ENCODE measurements at regions not wholly inside any gene's neighbourhood (a gene's known extent, or its start where the extent isn't known, plus 50 kb on each side); places are given as distances from the start of the nearest gene placed in this dataset.

DNA sequence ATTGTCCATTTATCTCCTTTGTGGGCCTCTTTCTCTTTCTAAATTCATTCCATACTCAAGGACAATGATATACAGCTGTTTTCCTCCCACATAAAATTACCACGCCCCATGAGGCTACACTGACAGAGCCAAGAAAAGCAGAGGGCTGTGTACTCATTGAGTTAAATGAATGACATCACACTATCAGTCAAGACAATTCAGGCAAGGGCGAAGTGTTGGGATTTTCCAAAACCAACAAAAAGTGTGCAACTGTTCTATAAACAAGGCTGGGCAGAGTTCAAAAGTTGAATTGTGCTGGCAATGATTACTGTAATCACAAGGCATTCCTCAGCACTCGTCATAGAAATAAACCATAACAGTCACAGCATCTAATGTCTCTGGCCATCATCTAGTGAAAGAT is 799.6 kb upstream of the DIAPH2 start:
- Histone ChIP-seq H3K4me3 (replicated peaks in 1 of 3; ENCODE audit: insufficient read depth in 1 of 3, low read depth in 2 of 3, low read length in 3 of 3) (no peak overlapping the region), H3K9ac (ENCODE audit: insufficient read depth, low read depth, low read length) (no peak overlapping the region), H3K27me3 (ENCODE audit: control insufficient read depth in 1 of 2, insufficient read depth in 2 of 2, low read length in 2 of 2) (no peaks in the 10 kb centered on the region), H3K36me3 (replicated peaks in 1 of 2; ENCODE audit: control insufficient read depth in 1 of 2, insufficient read depth in 2 of 2, low read length in 2 of 2) (no peaks in the 10 kb centered on the region), H3K79me2 (ENCODE audit: insufficient read depth, low read length) (no peaks in the 10 kb centered on the region), H4K20me1 (ENCODE audit: insufficient read depth, low read length) (no peaks in the 10 kb centered on the region), H2AFZ (ENCODE audit: low read length) (no peak overlapping the region), H3K9me3 (ENCODE audit: low read length) (no peaks in the 10 kb centered on the region), H3K27ac (ENCODE audit: extremely low read length, insufficient read depth, low read length) (no peak overlapping the region), H3K4me1 (ENCODE audit: insufficient read depth, low read length) (no peaks in the 10 kb centered on the region), H3K4me2 (ENCODE audit: low read depth, low read length) (no peak overlapping the region)
- in situ Hi-C loops (cut with HindIII; ENCODE audit: extremely low pct_ligation_motif_present, low pct_unique_long_range_greater_than_20kb) (no loop called here), intact Hi-C loops (cut with micrococcal nuclease; ENCODE audit: unreplicated experiment) (no loop called here)
- WGBS (ENCODE audit: low lambda C conversion rate) = 19% methylated on average over 3 of the region's 3 CpGs
- DNase-seq (ENCODE audit: low spot score) (no peak), ATAC-seq (no peak), FAIRE-seq (no peak)
- no TSS peak for BruUV-seq (replicated peaks)
- TF ChIP-seq KLF9 (CRISPR knock-in tag; IDR thresholded peaks at IDR 0.05; ENCODE audit: low read depth) (no peak), HNF4A (CRISPR knock-in tag; IDR thresholded peaks at IDR 0.05) (no peak), NFE2L2 (IDR thresholded peaks at IDR 0.05; ENCODE audit: low read length) (no peak), MAX (IDR thresholded peaks at IDR 0.05) (no peak), USF2 (IDR thresholded peaks at IDR 0.05; ENCODE audit: low read depth, low read length) (no peak), USF2 (CRISPR knock-in tag; IDR thresholded peaks at IDR 0.05; ENCODE audit: borderline replicate concordance) (no peak), RBM22 (optimal IDR thresholded peaks at IDR 0.05; ENCODE audit: low read length) (no peak), KLF16 (CRISPR knock-in tag; IDR thresholded peaks at IDR 0.05) (no peak), MEIS2 (CRISPR knock-in tag; IDR thresholded peaks at IDR 0.05) (no peak), CHD4 (IDR thresholded peaks at IDR 0.05; ENCODE audit: borderline replicate concordance, low read length) (no peak), ZNF720 (CRISPR knock-in tag; IDR thresholded peaks at IDR 0.05) (no peak), NBN (conservative IDR thresholded peaks at IDR 0.05) (no peak), CHCHD3 (CRISPR knock-in tag; IDR thresholded peaks at IDR 0.05) (no peak), TCF12 (IDR thresholded peaks at IDR 0.05) (no peak), TCF12 (CRISPR knock-in tag; IDR thresholded peaks at IDR 0.05) (no peak), ZNF354B (CRISPR knock-in tag; IDR thresholded peaks at IDR 0.05) (no peak)
- TF ChIP-seq, protein P1, sequence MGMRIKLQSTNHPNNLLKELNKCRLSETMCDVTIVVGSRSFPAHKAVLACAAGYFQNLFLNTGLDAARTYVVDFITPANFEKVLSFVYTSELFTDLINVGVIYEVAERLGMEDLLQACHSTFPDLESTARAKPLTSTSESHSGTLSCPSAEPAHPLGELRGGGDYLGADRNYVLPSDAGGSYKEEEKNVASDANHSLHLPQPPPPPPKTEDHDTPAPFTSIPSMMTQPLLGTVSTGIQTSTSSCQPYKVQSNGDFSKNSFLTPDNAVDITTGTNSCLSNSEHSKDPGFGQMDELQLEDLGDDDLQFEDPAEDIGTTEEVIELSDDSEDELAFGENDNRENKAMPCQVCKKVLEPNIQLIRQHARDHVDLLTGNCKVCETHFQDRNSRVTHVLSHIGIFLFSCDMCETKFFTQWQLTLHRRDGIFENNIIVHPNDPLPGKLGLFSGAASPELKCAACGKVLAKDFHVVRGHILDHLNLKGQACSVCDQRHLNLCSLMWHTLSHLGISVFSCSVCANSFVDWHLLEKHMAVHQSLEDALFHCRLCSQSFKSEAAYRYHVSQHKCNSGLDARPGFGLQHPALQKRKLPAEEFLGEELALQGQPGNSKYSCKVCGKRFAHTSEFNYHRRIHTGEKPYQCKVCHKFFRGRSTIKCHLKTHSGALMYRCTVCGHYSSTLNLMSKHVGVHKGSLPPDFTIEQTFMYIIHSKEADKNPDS (CRISPR knock-in tag; IDR thresholded peaks at IDR 0.05) = no peak
- ChIA-PET POLR2A (no interaction called here), CTCF (ENCODE audit: low intra/inter-chr PET ratio, low total read pairs) (no interaction called here)

Measured in HepG2 (cell line).